ENCODE measurements at regions not wholly inside any gene's neighbourhood (a gene's known extent, or its start where the extent isn't known, plus 50 kb on each side); places are given as distances from the start of the nearest gene placed in this dataset.

DNA sequence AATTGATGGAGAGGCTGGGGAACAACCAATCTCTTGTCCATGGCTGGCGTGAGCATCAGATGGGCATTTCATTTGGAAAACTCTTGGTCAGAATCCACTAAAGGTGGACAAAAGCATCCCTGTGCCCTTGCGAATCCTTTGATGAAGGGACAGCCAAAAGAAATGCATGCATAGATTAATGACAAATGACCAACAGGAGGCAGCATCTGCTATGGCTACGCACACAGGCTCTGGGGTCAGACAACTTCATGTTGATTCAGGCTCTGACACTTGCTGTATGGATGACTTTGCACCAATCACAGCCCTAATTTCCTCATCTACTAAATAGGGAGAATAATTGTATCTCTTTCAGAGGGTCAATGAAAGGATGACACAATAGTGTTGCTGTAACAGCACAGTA, 117.5 kb downstream of the ASCL4 start:
- no peak for DNase-seq (ENCODE audit: low read depth in 2 of 2)

DNA sequence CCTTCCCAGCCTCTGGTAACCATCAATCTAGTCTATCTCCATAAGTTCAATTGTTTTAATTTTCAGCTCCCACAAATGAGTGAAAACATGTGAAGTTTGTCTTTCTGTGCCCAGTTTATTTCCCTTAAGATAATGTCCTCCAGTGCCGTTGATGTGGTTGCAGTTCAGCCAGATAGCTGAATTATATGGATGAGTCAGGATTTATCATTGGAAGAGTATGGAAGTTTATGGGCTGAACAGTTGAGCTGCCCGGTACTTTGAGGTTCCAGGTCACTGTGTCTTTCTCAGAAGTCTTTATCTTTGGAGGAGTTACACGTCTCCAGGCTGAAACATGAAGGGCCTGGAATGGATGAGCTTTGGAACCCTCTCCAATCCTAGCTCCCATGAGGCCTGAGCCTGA, 120.1 kb downstream of the ASCL4 start:
- DNase-seq (ENCODE audit: low read depth in 2 of 2) = no peak

DNA sequence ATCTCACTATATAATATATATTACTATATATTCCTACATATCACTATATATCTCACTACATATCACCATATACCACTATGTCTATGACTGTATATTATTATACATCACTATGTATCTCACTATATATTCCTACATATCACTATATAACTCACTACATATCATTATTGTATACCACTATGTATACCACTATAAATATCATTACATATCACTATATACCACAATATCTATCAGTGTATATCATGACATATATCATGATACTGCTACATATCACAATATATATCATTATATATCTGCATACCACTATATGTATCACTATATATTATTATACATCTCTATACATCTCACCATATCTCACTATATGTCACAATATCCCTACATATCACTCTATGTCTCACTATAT, 121.5 kb downstream of the ASCL4 start:
- DNase-seq (ENCODE audit: low read depth in 2 of 2) = no peak

DNA sequence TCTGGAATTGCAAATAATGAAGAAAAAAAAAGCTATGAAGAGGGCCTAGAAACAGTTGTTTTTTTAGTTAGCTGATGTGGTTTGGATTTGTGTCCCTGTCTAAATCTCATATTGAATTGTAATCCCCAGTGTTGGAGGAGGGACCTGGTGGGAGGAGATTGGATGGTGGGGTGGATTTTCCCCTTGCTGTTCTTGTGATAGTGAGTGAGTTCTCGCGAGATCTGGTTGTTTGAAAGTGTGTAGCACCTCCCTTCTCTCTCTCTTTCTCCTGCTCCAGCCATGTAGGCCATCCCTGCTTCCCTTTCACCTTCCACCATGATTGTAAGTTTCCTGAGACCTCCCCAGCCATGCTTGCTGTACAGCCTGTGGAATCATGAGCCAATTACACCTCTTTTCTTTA, 126.1 kb downstream of the ASCL4 start:
- DNase-seq (ENCODE audit: low read depth in 2 of 2) = no peak

DNA sequence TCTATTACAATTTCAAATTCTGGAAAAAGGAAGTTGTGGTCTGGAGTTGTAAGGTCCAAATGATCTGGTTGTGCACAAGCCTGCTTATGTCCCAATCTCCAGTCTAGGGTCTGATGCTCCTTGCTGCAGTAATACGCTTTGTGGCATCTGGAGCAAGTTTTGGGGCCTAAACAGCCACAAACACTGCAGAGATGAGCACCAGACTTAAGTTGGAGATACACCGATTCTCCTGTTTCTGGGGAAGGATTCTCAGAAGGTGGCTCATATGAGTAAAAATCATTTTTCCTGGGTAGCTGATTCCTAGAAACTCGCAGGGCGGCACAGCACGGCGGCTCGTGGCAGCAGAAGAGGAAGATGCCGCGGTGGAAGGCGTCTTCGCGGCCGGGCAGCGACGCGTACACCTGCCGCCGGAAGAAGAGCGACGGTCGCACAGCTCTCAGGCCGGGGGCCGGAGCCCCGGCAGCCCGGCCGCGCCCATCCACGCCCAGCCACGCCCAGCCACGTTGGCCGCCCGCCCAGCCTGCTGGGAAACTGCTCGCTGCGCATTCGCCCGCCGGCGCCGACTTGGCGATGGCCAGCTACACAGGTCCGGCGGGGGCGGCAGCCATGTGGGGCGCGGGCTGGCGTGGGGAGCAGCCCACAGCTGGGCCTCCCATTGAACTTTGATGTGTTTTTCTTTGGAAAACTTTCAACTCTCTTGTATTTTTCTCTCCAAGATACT, 129.0 kb downstream of the ASCL4 start:
- DNase-seq (ENCODE audit: low read depth in 2 of 2) = peak; percentile 61

DNA sequence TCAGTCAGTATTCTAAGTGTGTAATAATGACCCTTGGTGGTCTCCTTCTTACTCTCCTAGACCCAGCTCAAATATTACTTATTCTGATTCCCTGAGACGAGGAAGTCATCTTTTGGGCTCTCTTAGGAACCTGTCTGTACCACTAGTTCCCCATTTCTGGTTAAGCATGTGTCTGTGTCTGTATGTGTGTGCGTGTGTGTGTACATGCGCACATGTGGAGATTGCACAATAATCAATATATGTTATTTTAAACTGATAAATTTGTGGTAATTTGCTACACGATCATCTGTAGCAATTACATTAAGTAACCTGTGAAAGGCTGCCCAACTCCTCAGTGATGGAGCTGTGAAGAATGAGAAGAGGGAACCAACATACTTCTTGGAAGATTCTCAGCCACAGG, 132.2 kb downstream of the ASCL4 start:
- DNase-seq (ENCODE audit: low read depth in 2 of 2) = no peak

DNA sequence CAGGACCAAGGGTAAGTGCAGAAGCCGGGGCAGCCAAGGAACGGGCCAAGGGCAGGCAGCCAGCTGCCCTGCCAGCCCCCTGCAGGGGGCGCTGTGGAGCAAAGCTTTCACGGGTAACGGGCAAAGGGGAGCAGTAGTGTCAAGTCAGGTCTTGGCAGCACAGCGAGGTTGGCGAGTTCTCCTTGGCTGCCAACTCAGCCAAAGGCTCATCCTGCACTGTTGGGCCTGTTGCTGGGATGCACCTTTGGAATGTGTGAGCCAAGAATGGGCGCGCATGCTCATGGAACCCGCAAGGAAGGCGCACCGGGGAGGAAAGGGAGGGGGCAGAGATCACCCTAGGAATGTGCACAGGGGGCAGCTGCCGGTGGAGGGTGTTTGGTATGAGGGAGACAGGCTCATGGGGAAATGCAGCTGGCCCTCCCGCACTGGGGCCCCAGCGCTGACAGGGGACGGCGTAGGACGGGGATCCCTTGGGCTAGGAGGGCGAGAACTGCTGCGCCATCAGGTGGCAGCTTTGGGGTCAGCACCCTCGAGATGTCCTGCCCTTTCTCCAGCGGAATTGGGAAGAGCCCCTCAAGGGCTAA, 138.0 kb downstream of the ASCL4 start:
- DNase-seq (ENCODE audit: low read depth in 2 of 2) = peak; percentile 50 to 76

DNA sequence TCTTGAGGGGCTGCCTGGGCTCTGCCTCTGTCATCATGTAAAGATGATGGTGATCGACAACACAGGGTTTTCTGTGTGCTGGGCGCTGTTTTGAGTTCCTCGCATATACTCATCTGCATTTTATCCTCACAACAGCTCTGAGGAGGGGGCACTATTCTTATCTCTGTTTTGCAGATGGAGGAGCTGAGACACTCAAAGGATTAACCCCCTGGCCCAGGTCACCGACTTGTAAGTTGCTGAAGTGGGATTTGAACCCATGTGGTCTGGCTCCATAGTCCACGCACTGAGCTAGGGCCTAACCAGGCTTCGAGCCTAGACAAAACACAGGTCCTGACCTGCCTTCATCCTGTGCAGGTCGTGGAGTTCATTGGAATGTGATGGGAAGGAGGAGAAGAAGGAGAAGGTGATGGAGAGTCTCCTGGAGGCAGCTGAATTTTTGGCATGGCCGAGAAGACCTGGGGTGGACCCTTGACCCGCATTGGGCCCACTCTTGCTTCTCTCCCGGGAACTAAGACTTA, 140.0 kb downstream of the ASCL4 start:
- DNase-seq (ENCODE audit: low read depth in 2 of 2) = no peak

DNA sequence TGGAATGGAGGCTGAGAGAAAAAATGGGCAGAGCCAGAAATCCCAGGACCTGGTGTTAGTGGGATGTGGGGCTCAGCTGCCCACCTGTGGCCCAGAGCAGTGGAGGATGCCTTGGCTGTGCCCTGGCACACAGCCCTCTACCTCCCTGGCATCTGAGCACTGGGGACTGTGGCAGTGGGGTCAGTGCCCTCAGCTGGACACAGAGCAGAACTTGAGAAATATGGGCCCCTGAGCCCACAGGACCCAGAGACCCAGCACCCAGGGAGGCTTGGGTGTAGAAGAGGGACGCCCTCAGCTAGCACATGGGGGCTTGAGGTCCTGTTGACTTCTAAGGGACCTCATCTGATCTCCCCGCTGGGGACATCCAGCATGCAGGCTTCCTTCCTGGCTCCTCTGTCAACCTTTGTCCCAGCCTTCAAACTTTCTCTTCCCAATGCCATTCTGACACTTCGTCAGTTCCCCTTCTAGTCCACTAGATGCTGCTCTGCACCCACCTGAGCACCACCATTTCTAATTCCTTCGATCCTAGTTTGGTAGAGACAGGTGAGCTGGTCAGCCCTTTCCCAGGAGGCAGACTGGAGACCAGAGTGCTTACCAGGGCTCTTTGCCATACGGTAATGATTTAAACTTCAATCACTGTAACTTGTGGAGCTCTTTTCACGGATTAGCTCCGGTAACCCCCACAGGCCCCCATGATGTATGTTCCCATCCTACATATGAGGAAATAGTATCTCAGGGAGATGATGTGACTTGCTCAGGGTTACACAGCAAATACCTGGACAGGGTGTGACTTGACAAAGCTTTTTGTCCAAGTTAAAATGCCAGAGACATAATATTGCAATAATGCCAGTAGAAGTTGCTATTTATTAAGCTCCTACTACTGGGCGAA, 143.7 kb downstream of the ASCL4 start:
- no peak for DNase-seq (ENCODE audit: low read depth in 2 of 2)

DNA sequence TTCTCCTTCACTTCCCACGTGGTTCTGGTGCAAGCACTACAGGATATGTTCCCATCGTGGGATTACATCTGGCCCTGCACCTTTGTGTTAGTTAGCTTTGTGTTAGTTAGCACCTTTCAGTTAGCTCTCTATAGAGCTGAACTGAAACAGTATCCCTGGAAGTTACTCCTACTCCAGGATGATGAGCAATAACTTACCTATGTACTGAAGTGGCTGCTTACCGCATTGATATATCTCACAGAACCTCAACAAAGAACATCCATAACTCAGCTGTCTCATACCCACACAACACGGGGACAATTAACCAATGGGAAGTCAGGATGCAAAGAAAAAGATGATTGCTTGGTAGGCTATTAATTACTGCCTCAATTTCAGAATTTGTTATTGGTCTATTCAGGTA, 146.6 kb downstream of the ASCL4 start:
- no peak for DNase-seq (ENCODE audit: low read depth in 2 of 2)

DNA sequence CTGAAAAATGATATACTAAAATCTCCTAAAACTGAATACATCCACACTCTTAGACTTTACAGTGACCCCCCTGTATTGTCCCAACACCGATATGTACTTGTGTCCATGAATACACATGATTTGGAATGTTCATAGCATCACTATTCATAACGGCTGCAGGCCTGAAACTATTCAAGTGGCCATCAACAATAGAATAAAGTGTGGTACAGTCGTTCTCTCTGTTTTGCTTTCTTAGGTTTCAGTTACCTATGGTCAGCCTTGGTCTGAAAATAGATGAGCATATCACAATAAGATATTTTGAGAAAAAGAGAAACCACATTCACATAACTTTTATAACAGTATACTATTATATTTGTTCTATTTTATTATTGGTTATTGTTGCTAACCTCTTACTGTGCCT, 150.6 kb downstream of the ASCL4 start:
- no peak for DNase-seq (ENCODE audit: low read depth in 2 of 2)

DNA sequence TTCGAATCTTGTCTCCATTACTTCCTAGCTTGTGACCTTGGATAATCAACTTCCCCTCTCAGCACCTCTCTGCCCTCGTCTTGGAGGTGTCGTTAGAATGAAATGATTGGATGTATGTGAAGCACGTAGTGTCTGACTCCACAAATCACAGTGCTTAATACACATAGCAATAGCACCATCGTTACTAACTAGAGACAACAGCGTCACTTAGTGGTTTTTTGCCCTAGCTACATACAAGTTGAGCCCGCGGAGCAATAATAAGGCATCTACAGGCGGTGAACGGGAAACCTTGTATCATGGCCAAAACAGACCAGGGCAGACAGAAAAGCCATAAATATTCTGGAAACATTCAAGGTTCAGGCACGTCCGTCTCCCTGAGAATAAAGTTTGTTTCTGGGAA, 154.9 kb downstream of the ASCL4 start:
- DNase-seq (ENCODE audit: low read depth in 2 of 2) = no peak

DNA sequence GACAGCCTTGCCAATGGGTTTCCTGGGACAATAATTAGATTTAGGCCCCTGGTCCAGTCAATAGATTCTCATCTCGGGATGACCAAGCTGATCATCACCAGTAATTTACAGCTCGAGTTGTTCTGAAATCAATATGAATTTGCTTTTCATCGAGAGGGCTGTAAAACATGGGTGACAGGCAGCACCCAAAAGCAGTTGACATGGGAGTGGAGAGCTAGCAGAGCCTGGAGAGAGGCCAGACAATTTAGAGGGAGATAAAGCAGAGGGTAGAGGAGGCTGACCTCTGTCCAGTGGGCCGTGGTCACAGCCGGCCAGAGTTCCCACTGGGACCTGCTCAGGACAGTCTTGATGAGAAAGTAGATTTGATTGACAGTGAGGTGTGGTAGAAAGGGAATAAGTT, 157.3 kb downstream of the ASCL4 start:
- no peak for DNase-seq (ENCODE audit: low read depth in 2 of 2)

DNA sequence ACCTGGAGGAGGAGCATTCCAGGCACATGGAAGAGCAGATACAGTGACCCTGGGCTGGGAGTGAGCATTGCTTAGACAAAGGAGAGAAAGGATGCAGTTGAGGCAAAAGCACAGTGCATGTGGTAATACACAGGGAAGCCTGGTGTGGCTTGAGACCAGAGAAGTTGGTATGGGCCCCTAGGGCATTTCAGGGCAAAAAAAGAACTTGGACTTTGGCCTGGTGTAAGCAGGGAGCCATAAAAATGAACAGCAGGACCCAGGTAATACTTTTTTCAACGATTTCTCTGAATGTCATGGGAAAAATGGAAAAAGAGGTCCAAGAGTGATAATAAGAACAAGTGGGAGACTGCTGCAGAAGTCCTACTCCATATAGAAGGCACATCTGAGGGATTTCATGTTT, 163.9 kb downstream of the ASCL4 start:
- DNase-seq (ENCODE audit: low read depth in 2 of 2) = no peak

DNA sequence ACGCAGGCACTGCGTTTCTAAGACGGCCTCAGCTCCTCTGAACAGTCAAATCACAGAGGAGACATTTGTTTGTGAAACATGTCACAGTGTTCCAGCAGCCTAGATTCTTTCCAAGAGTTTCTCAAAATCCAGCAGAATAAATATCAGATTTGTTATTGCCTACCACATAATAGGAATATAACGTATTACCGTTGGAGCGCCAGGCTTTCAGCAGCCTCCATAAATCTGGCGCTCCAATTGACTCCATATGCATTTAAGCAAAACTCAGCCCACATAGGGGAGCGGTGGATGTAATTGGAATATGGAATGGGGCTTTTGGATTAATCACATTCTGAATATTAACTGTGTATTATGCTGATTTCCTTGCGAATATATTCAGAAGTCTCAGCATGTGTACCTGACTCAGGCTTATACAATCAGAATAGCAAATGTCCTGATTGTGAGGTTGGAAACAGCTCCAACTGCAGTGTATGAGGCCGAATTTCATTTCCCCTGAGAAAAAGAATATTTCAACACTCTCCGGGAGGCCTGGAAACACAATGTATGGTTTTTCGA, 174.0 kb downstream of the ASCL4 start:
- no peak for DNase-seq (ENCODE audit: low read depth in 2 of 2)

DNA sequence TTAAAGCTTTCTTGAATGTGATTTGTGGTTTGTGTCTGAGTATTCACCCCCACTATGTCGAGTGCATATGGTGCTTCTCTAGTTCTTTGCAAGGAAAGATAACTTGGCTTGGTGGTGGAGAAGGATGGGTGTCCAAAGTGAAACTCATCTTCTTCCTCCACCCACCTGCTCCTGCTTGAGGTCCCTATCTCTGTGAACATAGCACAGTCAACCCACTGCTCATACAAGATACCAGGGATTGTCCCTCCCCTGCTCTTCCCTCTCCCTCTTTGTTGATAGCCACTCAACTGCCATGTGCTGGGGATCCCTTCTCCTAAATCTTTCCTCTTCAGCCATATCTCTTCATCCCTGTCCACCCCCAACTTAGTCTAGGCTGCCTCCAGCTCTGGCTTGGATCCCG, 176.5 kb downstream of the ASCL4 start:
- DNase-seq (ENCODE audit: low read depth in 2 of 2) = no peak

DNA sequence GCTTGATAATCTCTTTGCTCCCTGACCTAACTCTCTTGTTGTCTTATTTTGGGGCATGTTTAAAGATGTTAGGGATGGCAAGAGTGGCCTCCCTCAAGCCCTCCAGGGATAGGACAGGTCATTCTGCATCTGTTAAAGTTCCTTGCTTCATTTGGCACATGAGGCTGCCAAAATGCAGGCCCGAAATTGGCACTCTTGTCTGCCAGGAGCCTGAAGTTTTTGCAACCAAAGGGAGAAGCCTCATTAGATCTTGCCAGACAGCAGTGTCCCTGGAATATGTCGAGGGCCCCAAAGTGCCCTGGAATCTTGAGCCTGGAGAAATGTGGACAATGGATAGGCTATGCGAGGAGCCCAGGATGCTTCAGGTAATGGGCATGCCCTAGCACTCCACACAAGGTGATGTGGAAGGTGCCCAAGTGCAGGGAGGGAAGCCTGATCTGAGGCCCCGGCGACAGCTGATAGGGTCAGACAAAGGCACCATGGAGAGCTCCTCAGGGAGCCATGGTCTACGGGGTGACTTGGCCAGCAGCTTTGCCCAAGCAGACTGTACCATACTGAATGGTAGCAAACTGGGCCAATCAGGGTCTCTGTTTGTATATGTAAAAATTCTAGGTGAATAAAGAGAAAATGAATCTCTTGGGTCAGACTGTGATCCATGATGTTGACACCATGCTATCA, 173.0 kb upstream of the WSCD2 start:
- DNase-seq (ENCODE audit: low read depth in 2 of 2) = no peak

DNA sequence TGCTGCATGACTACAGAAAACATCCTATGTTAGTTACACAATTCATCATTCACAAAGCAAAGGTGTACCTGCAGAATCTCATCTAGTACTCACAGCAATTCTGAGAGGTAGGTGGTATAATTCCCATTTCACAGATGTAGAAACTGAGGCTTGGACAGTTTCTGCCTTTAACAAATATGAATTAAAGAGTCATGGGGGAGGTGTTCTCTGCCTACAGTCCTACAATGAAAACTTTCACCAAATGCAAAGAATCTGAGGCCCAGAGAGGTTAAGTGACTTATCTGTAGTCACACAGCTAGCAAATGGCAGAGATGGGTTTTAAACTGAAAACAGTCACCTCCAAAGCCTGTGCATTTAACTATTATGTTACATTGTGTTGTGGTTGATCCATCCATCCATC, 171.6 kb upstream of the WSCD2 start:
- DNase-seq (ENCODE audit: low read depth in 2 of 2) = no peak

DNA sequence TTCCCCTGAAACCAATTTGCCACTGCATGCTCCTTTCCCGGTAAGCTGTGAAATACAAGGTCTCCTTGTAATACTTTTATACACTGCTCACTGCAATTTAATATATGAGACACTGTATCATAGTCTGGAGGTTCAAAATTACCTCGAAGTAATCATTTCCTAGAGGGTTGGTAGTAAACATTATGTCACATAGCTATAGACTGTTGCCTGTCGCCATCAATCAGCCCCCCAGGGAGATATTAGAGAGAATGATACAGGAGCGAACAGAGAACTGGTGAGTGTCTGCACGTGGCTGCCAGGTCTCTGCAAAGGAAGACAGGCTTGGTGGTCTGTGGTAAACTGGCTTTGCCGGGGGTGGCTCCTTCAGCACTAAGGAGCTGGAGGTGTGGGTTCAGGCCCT, 165.5 kb upstream of the WSCD2 start:
- DNase-seq (ENCODE audit: low read depth in 2 of 2) = no peak

DNA sequence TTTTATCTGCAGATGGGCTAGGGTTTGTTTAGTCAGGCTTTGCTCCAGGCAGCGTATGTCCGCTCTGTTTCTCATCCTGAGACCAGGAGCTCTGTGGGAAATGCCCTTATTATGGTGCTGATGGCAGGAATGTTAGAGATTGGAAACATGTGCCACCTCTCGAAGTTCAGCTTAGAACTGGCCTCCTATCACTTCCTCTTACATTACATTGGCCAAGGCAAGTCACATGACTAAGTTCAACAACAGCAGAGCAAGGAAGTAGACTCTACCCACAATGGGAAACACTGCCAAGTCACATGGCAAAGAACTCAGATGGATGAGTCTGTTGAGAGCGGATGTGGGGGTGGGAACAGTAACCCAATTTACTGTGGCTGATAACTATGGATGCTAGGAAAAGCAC, 161.9 kb upstream of the WSCD2 start:
- DNase-seq (ENCODE audit: low read depth in 2 of 2) = no peak

DNA sequence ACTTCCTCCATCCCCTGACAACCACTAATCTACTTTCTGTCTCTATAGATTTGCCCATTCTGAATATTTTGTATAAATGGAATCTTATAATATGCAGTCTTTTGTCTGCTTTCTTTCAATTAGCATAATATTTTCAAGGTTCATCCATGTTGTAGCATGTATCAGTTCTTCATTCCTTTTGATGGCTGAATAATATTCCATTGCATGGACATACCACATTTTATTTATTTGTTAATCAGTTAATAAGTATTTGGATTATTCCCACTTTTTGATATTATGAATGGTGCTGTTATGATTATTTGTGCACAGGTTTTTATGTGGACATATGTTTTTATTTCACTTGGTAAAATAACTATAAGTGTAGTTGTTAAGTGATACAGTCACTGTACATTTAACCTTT, 155.1 kb upstream of the WSCD2 start:
- no peak for DNase-seq (ENCODE audit: low read depth in 2 of 2)

DNA sequence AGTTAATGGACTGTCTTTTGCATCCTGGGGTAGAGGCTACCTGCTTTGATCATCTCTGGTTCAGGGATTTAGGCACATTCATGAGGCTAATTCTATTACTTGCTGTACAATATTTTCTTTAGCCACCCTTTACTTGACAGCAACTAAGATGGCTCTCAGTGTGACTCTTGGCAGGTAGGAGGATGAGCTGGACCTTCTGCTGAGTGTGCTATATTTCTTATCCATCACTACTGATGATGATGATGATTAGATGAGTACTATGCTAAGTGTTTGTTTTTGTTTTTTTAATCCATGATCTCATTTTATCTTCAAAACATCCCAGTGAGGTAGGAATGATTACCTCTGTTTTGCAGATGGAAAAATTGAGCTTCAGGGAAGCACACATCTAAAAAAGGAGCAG, 152.8 kb upstream of the WSCD2 start:
- no peak for DNase-seq (ENCODE audit: low read depth in 2 of 2)

Measured in stimulated activated CD4-positive, alpha-beta T cell treated with anti-CD3 and anti-CD28 coated beads, Interleukin-4, amount 100 ng/mL, for 48 hours (primary cell).